ENCODE measurements at regions not wholly inside any gene's neighbourhood (a gene's known extent, or its start where the extent isn't known, plus 50 kb on each side); places are given as distances from the start of the nearest gene placed in this dataset.
A peak's percentile ranks its signal among the peaks of the same experiment; 100 is the strongest.

GRCh38 chr2:53423465-53423864 is 344.1 kb upstream of the CHAC2 start:
- Histone ChIP-seq H3K36me3 (ENCODE audit: insufficient read depth, low read length, poor library complexity, severe bottlenecking) (no peaks in the 10 kb centered on the region), H3K4me1 (ENCODE audit: insufficient read depth, low read length, poor library complexity, severe bottlenecking) (no peaks in the 10 kb centered on the region), H3K27me3 (replicated peaks; ENCODE audit: insufficient read depth, low read depth, low read length, poor library complexity) (peaks cover 6% of the 10 kb centered on the region), H3K9me3 (ENCODE audit: low read depth, low read length, poor library complexity, severe bottlenecking) (no peaks in the 10 kb centered on the region), H3K4me3 (ENCODE audit: low read depth, low read length, poor library complexity, severe bottlenecking) (no peak overlapping the region), H3K27ac (ENCODE audit: low read depth, low read length, poor library complexity, severe bottlenecking) (no peak overlapping the region)
- ChIA-PET CTCF (no interaction called here), POLR2A (ENCODE audit: low non-redundant PET) (interaction anchor here (0.6 kb wide), 1 partner anchor 18 kb away, joined by 4 read pairs; no protein-coding TSS in a partner anchor)
- DNase-seq (ENCODE audit: low spot score): no peak
- intact Hi-C loops (cut with micrococcal nuclease; ENCODE audit: unreplicated experiment): loop anchor here (1.0 to 10.0 kb wide), 3 partner anchors 316 to 1281 kb away; no protein-coding TSS in a partner anchor
- no TSS peak for BruUV-seq (replicated peaks)
- no peak for TF ChIP-seq EZH2 (IDR thresholded peaks at IDR 0.05; ENCODE audit: borderline replicate concordance, low read depth, low read length, poor library complexity, severe bottlenecking)
- no peak for TF ChIP-seq CTCF (conservative IDR thresholded peaks at IDR 0.05; ENCODE audit: low read depth, low read length)

GRCh38 chr2:53422979-53423378 is 344.6 kb upstream of the CHAC2 start:
- POLR2A ChIA-PET (ENCODE audit: low non-redundant PET): no interaction called here
- CTCF ChIA-PET: interaction anchor here (1.3 kb wide), 1 partner anchor 319 kb away, joined by 4 read pairs; no protein-coding TSS in a partner anchor
- peak; percentile 73 for DNase-seq (ENCODE audit: low spot score)
- H3K4me1 ChIP-seq (ENCODE audit: insufficient read depth, low read length, poor library complexity, severe bottlenecking): no peaks in the 10 kb centered on the region
- no peak overlapping the region for H3K27ac ChIP-seq (ENCODE audit: low read depth, low read length, poor library complexity, severe bottlenecking)
- no peaks in the 10 kb centered on the region for H3K36me3 ChIP-seq (ENCODE audit: insufficient read depth, low read length, poor library complexity, severe bottlenecking)
- TF ChIP-seq EZH2 (IDR thresholded peaks at IDR 0.05; ENCODE audit: borderline replicate concordance, low read depth, low read length, poor library complexity, severe bottlenecking): no peak
- peak; percentile 78 for TF ChIP-seq CTCF (conservative IDR thresholded peaks at IDR 0.05; ENCODE audit: low read depth, low read length)
- BruUV-seq (replicated peaks): no TSS peak
- no peaks in the 10 kb centered on the region for H3K9me3 ChIP-seq (ENCODE audit: low read depth, low read length, poor library complexity, severe bottlenecking)
- peaks cover 6% of the 10 kb centered on the region for H3K27me3 ChIP-seq (replicated peaks; ENCODE audit: insufficient read depth, low read depth, low read length, poor library complexity)
- intact Hi-C loops (cut with micrococcal nuclease; ENCODE audit: unreplicated experiment): loop anchor here (1.0 to 10.0 kb wide), 3 partner anchors 316 to 1282 kb away; no protein-coding TSS in a partner anchor
- H3K4me3 ChIP-seq (ENCODE audit: low read depth, low read length, poor library complexity, severe bottlenecking): no peak overlapping the region

GRCh38 chr2:53417385-53417784 is 350.2 kb upstream of the CHAC2 start:
- no peaks in the 10 kb centered on the region for H3K4me1 ChIP-seq (ENCODE audit: insufficient read depth, low read length, poor library complexity, severe bottlenecking)
- intact Hi-C loops (cut with micrococcal nuclease; ENCODE audit: unreplicated experiment): no loop called here
- H3K4me3 ChIP-seq (ENCODE audit: low read depth, low read length, poor library complexity, severe bottlenecking): no peak overlapping the region
- peaks cover 6% of the 10 kb centered on the region for H3K27me3 ChIP-seq (replicated peaks; ENCODE audit: insufficient read depth, low read depth, low read length, poor library complexity)
- no peaks in the 10 kb centered on the region for H3K9me3 ChIP-seq (ENCODE audit: low read depth, low read length, poor library complexity, severe bottlenecking)
- no peaks in the 10 kb centered on the region for H3K36me3 ChIP-seq (ENCODE audit: insufficient read depth, low read length, poor library complexity, severe bottlenecking)
- POLR2A ChIA-PET (ENCODE audit: low non-redundant PET): no interaction called here
- TF ChIP-seq EZH2 (IDR thresholded peaks at IDR 0.05; ENCODE audit: borderline replicate concordance, low read depth, low read length, poor library complexity, severe bottlenecking): no peak
- TF ChIP-seq CTCF (conservative IDR thresholded peaks at IDR 0.05; ENCODE audit: low read depth, low read length): no peak
- DNase-seq (ENCODE audit: low spot score): no peak
- CTCF ChIA-PET: no interaction called here
- H3K27ac ChIP-seq (ENCODE audit: low read depth, low read length, poor library complexity, severe bottlenecking): no peak overlapping the region
- BruUV-seq (replicated peaks): no TSS peak
